Ovary (tissue), 3 donors: ENCODE measurements at regions not wholly inside any gene's neighbourhood (a gene's known extent, or its start where the extent isn't known, plus 50 kb on each side); places are given as distances from the start of the nearest gene placed in this dataset.
"Not testable (repeated sequence)": the region's sequence is repeated elsewhere in the genome, so short reads cannot be mapped to it uniquely, and the experiment has no call there.

Experiments
- EP300 ChIP-seq: sonication (generic); formaldehyde crosslinking; IDR thresholded peaks from one replicate; pipeline ENCODE4 v1.6.1; 2017; ENCODE audit warnings: antibody characterized with exemption
- POLR2A ChIP-seq: fragments of 450-650 bp; IDR thresholded peaks from one replicate; pipeline ENCODE4 v1.6.1; 2017; ENCODE audit warnings: antibody characterized with exemption, mild to moderate bottlenecking, moderate library complexity
- TF ChIP-seq, protein P1 (sequence below), 3 donors: fragments of 450-650 bp in 2 of 3; fragments of 200-600 bp in 1 of 3; IDR thresholded peaks; one replicate each; pipeline versions ENCODE4 v1.5.1 to v1.8.0; 2016 to 2022; ENCODE audit warnings: antibody characterized with exemption in 3 of 3, mild to moderate bottlenecking in 1 of 3
- donor health status: DM: no; HTN: no; CAD: no.

DNA sequence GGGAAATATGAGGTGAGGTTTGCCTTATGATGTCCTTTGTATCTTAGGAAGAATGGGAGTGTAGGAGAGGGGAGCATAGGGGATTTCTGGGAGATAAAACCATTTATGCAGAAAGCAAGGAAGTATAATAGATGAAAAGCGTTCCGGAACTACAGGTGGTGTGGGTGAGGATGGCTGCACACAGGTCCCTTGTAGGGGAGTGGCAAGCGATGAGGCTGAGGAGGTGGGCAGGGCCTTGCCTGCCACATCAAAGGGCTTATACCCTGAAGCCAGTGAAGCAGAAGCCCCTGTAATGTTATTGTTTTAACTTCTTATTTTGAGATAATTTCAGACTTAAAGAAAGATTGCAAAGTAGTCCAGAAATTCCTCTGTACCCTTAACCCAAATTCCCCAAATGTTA, 107.3 kb upstream of the IKBKE start:
- TF ChIP-seq, protein P1, sequence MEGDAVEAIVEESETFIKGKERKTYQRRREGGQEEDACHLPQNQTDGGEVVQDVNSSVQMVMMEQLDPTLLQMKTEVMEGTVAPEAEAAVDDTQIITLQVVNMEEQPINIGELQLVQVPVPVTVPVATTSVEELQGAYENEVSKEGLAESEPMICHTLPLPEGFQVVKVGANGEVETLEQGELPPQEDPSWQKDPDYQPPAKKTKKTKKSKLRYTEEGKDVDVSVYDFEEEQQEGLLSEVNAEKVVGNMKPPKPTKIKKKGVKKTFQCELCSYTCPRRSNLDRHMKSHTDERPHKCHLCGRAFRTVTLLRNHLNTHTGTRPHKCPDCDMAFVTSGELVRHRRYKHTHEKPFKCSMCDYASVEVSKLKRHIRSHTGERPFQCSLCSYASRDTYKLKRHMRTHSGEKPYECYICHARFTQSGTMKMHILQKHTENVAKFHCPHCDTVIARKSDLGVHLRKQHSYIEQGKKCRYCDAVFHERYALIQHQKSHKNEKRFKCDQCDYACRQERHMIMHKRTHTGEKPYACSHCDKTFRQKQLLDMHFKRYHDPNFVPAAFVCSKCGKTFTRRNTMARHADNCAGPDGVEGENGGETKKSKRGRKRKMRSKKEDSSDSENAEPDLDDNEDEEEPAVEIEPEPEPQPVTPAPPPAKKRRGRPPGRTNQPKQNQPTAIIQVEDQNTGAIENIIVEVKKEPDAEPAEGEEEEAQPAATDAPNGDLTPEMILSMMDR (IDR thresholded peaks at IDR 0.05), result not testable (repeated sequence)
- not testable (repeated sequence) for TF ChIP-seq POLR2A, EP300
